Peyer's patch (tissue), 4 donors: ENCODE measurements at regions not wholly inside any gene's neighbourhood (a gene's known extent, or its start where the extent isn't known, plus 50 kb on each side); places are given as distances from the start of the nearest gene placed in this dataset.

ENCODE experiments used
- POLR2A ChIP-seq, 2 donors: fragments of 450-650 bp; IDR thresholded peaks; one replicate each; pipeline ENCODE4 v1.5.1; 2017; ENCODE audit warnings: antibody characterized with exemption in 2 of 2, mild to moderate bottlenecking in 2 of 2, moderate library complexity in 2 of 2
- TF ChIP-seq, protein P1 (sequence below), 6 experiments: fragments of 450-650 bp in 4 of 6; fragments of 200-600 bp in 2 of 6; sonication (generic) in 1 of 6; IDR thresholded peaks; one replicate each; pipeline ENCODE4 v1.5.1; 2017 to 2019; ENCODE audit warnings: antibody characterized with exemption in 6 of 6, mild to moderate bottlenecking in 3 of 6, moderate library complexity in 1 of 6

DNA sequence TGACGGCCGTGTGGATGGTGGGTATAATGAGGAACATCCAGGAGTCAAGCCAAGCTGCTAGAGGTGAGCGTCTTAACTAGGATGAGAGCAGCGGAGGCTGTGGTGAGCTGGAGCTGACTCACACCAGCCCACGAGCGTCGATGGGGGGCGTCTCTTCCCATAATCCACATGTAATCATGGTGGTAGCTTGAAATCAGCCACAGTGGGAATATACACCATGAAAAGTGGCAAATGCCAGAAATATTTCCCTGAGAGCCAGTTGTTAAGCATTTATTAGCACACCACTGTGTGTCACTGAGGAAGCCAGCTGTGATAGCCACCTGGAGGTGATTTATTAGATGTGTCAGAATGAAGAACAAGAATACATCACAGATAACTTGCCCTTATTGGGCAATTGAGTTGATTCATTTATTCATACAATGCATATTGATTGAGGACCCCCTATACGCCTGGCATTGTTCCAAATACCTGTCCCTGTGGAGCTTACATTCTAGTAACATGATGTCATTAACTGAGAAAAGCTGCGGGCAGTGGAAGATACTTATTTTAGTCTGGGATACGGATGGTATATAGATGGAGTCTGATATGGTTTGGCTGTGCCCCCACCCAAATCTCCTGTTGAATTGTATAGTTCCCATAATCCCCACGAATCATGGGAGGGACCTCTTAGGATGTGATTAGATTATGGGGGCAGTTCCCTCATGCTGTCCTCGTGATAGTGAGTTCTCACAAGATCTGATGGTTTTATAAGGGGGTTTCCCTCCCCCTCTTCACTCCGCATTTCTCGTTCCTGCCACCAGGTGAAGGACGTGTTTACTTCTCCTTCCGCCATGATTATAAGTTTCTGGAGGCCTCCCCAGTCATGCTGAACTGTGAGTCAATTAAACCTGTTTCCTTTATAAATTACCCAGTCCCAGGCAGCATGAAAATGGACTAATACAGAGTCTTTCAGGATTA is 473.4 kb downstream of the METTL15 start:
- no peak for TF ChIP-seq POLR2A (IDR thresholded peaks at IDR 0.05)
- TF ChIP-seq, protein P1, sequence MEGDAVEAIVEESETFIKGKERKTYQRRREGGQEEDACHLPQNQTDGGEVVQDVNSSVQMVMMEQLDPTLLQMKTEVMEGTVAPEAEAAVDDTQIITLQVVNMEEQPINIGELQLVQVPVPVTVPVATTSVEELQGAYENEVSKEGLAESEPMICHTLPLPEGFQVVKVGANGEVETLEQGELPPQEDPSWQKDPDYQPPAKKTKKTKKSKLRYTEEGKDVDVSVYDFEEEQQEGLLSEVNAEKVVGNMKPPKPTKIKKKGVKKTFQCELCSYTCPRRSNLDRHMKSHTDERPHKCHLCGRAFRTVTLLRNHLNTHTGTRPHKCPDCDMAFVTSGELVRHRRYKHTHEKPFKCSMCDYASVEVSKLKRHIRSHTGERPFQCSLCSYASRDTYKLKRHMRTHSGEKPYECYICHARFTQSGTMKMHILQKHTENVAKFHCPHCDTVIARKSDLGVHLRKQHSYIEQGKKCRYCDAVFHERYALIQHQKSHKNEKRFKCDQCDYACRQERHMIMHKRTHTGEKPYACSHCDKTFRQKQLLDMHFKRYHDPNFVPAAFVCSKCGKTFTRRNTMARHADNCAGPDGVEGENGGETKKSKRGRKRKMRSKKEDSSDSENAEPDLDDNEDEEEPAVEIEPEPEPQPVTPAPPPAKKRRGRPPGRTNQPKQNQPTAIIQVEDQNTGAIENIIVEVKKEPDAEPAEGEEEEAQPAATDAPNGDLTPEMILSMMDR (IDR thresholded peaks at IDR 0.05) = no peak
